Osteocyte (in vitro differentiated cells): ENCODE measurements at regions not wholly inside any gene's neighbourhood (a gene's known extent, or its start where the extent isn't known, plus 50 kb on each side); places are given as distances from the start of the nearest gene placed in this dataset.

Experiments
- DNase-seq: peaks from one replicate; pipeline ENCODE4 v3.0.0; 2021; ENCODE audit warnings: mixed read lengths; ENCODE audit not compliant: unreplicated experiment; ENCODE audit errors: extremely low spot score
- H3K27ac Mint-ChIP-seq: one replicate; pipeline ENCODE4 v1.8.0; 2021; ENCODE audit warnings: mild to moderate bottlenecking, mixed read lengths; ENCODE audit not compliant: unreplicated experiment
- H3K27me3 Mint-ChIP-seq: one replicate; pipeline ENCODE4 v1.8.0; 2021; ENCODE audit warnings: mixed read lengths; ENCODE audit not compliant: unreplicated experiment
- H3K36me3 Mint-ChIP-seq: one replicate; pipeline ENCODE4 v1.8.0; 2021; ENCODE audit warnings: mixed read lengths; ENCODE audit not compliant: unreplicated experiment
- H3K4me1 Mint-ChIP-seq: one replicate; pipeline ENCODE4 v1.8.0; 2021; ENCODE audit warnings: mixed read lengths; ENCODE audit not compliant: unreplicated experiment
- H3K4me3 Mint-ChIP-seq: one replicate; pipeline ENCODE4 v1.8.0; 2021; ENCODE audit warnings: mild to moderate bottlenecking, moderate library complexity, mixed read lengths; ENCODE audit not compliant: unreplicated experiment
- H3K9me3 Mint-ChIP-seq: one replicate; pipeline ENCODE4 v1.8.0; 2021; ENCODE audit warnings: mixed read lengths; ENCODE audit not compliant: unreplicated experiment
- CTCF ChIP-seq: fragments of 200-600 bp; sonication (generic); IDR thresholded peaks from 2 replicates; pipeline ENCODE4 v1.5.0; 2021; ENCODE audit warnings: antibody characterized with exemption, mild to moderate bottlenecking, moderate library complexity

- no peaks in the 10 kb centered on the region for H3K36me3 Mint-ChIP-seq
- no peak overlapping the region for H3K4me3 Mint-ChIP-seq
- H3K9me3 Mint-ChIP-seq = no peaks in the 10 kb centered on the region
- H3K27me3 Mint-ChIP-seq = peaks cover 10% of the 10 kb centered on the region
- H3K4me1 Mint-ChIP-seq = no peaks in the 10 kb centered on the region
- TF ChIP-seq CTCF = no peak
- no peak overlapping the region for H3K27ac Mint-ChIP-seq
- DNase-seq = no peak
Observed at GRCh38 chr12:77388445-77389265, 323.3 kb upstream of the E2F7 start.

- H3K27me3 Mint-ChIP-seq = peaks cover 15% of the 10 kb centered on the region
- no peaks in the 10 kb centered on the region for H3K4me1 Mint-ChIP-seq
- no peak for DNase-seq
- H3K36me3 Mint-ChIP-seq = no peaks in the 10 kb centered on the region
- no peaks in the 10 kb centered on the region for H3K9me3 Mint-ChIP-seq
- H3K4me3 Mint-ChIP-seq = no peak overlapping the region
- no peak overlapping the region for H3K27ac Mint-ChIP-seq
- TF ChIP-seq CTCF = no peak
Observed at GRCh38 chr12:77387671-77388070, 322.3 kb upstream of the E2F7 start.

DNA sequence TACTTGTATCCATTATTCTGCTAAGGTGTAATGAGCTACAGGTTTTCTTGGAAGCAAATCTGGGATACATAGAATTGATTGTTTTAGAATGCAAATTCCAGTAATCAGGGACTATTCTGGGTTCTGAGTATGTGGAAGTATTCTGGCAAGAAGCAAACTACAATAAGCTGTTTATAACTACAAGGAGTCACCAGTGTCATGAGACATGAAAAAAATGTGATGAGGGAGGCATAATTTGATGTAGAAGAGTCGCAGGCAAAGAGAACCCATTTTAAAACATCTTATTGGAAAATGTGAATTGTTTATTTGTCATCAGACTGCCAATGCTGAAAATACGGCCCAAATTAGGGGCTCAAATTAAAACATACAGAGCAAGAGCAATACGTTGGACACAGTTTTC lies 321.8 kb upstream of the E2F7 start:
- H3K9me3 Mint-ChIP-seq = no peaks in the 10 kb centered on the region
- DNase-seq = no peak
- H3K4me3 Mint-ChIP-seq = no peak overlapping the region
- H3K4me1 Mint-ChIP-seq = no peaks in the 10 kb centered on the region
- no peak for TF ChIP-seq CTCF
- no peak overlapping the region for H3K27ac Mint-ChIP-seq
- peaks cover 19% of the 10 kb centered on the region for H3K27me3 Mint-ChIP-seq
- no peaks in the 10 kb centered on the region for H3K36me3 Mint-ChIP-seq

- Mint-ChIP-seq H3K27ac (no peak overlapping the region), H3K4me1 (no peaks in the 10 kb centered on the region), H3K4me3 (no peak overlapping the region), H3K36me3 (no peaks in the 10 kb centered on the region), H3K27me3 (peaks cover 21% of the 10 kb centered on the region), H3K9me3 (no peaks in the 10 kb centered on the region)
- DNase-seq = no peak
- no peak for TF ChIP-seq CTCF
Observed at GRCh38 chr12:77384941-77385340, 319.6 kb upstream of the E2F7 start.

DNA sequence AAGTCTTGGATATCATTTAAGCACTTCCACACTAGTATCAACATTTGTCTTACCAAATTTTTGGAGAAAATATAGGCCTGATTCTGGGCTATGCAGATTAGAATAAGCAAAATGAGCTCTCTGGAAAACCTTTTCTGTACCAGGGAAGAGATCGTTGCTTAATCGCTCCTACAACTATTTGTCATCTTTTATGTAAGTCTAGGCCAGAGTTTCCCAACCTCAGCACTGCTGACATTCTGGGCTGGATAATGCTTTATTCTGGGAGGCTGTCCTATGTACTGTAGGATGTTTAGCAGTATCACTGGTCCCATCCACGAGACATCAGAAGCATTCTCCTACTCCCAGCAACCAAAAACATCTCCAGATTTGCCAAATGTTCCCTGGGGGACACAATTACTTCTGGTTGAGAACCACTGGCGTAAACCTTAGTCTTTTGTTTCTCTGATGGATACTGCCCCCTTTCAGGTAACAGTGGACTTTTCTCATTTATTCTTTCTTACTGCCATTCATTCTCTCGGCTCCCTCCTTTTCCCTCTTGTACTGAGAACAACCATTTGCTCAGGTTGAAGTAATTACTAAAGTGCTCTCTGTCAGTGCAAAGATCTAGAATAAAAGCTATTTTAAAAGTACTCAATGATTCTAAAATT lies 316.9 kb upstream of the E2F7 start:
- H3K9me3 Mint-ChIP-seq = no peaks in the 10 kb centered on the region
- TF ChIP-seq CTCF = no peak

More for the DNA sequence above, 316.9 kb upstream of the E2F7 start:
- no peak overlapping the region for H3K27ac Mint-ChIP-seq
- H3K36me3 Mint-ChIP-seq = no peaks in the 10 kb centered on the region
- no peak overlapping the region for H3K4me3 Mint-ChIP-seq
- H3K4me1 Mint-ChIP-seq = no peaks in the 10 kb centered on the region
- DNase-seq = no peak
- H3K27me3 Mint-ChIP-seq = peaks cover 17% of the 10 kb centered on the region
